ENCODE measurements at regions not wholly inside any gene's neighbourhood (a gene's known extent, or its start where the extent isn't known, plus 50 kb on each side); places are given as distances from the start of the nearest gene placed in this dataset.

DNA sequence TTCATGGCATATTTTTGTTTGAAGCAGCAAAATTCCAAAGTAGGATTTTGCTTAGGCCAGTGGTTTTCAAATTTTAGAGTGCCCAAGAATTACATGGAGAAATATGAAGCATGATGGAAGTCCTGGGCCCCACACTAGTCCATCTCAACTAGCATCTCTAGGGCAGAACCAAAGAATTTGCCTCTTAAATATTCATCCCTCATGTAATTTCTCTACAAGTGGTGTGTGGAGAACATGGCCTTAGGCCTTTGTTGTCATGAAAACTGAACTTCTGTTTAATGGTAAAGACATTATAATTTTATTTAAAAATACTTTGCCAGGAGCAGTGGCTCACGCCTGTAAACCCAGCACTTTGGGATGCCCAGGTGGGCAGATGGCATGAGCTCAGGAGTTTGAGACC, 75.9 kb upstream of the CCNG1 start:
- no peak for ATAC-seq (replicated peaks in 1 of 2)
- DNase-seq: no peak
- Mint-ChIP-seq H3K4me3 (no peak overlapping the region), H3K36me3 (ENCODE audit: insufficient read depth in 2 of 2) (peaks cover 0 to 1% of the 10 kb centered on the region in 2 donors), H3K27me3 (ENCODE audit: low read depth) (peaks cover 9% of the 10 kb centered on the region), H3K4me1 (ENCODE audit: low read depth) (no peaks in the 10 kb centered on the region), H3K27ac (no peak overlapping the region), H3K9me3 (no peaks in the 10 kb centered on the region)

DNA sequence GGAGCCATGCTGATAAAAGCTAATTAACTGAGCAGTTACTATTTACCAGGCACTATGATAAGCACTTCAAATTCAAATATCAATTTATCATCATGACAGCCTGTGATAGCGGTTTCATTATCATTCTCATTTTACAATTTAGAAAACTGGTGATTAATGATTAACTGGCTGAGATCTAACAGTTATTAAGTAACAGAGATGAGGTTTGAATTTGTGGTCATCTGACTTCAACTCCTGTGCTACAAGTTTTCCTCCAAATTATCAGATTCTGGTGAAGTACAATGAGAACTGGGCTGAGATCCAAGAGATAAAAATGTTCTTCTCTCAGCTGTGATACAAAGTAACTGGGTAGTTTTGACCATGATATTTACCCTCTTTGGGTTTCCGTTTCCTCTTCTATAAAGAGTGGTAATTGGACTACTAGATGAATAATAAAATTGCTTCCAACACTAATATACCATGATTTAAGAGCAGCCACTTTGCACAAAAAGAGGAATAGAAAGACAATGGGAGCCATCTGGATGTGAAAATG, 74.5 kb upstream of the CCNG1 start:
- no peak for DNase-seq
- Mint-ChIP-seq H3K36me3 (ENCODE audit: insufficient read depth in 2 of 2) (peaks cover 0 to 1% of the 10 kb centered on the region in 2 donors), H3K4me1 (ENCODE audit: low read depth) (no peaks in the 10 kb centered on the region), H3K27ac (no peak overlapping the region), H3K9me3 (no peaks in the 10 kb centered on the region), H3K27me3 (ENCODE audit: low read depth) (peaks cover 15% of the 10 kb centered on the region), H3K4me3 (no peak overlapping the region)
- ATAC-seq (replicated peaks in 1 of 2): no peak

DNA sequence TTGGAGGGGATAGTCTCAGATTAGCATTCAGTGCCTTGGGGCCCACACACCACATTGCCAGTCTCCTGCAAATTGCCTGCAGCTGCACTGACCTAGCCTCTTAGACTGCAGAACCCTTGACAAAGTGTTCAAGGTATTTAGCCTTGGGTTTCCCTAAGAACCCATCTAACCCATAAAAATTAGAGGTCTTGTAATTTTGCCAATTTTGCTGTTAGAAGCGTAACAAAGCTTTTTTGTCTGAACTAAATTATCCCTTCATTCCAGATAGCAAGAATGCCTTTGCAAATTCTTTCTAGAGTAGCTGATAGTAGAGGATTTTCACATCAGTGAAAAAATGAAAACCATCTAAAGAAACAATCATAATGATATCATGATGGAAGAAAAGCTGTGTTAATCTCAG, 74.0 kb upstream of the CCNG1 start:
- H3K27ac Mint-ChIP-seq: no peak overlapping the region
- H3K36me3 Mint-ChIP-seq (ENCODE audit: insufficient read depth in 2 of 2): peaks cover 0 to 1% of the 10 kb centered on the region in 2 donors
- H3K9me3 Mint-ChIP-seq: no peaks in the 10 kb centered on the region
- no peak for DNase-seq
- no peak overlapping the region for H3K4me3 Mint-ChIP-seq
- no peak for ATAC-seq (replicated peaks in 1 of 2)
- H3K4me1 Mint-ChIP-seq (ENCODE audit: low read depth): no peaks in the 10 kb centered on the region
- peaks cover 15% of the 10 kb centered on the region for H3K27me3 Mint-ChIP-seq (ENCODE audit: low read depth)

DNA sequence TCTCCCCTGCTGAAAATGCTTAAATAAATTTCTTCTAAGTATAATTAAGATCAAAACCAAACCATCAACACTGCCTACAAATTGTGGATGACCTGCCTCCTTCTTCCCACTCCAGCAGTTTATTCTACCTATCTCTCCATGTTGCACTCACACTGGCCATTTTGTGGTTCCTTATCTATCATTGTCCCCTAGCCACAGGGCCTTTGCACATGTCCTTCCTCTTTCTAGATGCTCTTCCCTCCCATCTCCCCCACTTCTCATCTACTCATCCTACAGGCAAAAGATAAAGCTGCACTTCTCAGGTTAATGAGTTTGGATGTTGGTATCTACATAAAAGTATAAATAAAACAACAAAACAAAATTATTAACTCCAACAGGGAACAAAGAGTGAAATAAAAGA, 70.6 kb upstream of the CCNG1 start:
- Mint-ChIP-seq H3K27ac (no peak overlapping the region), H3K27me3 (ENCODE audit: low read depth) (peaks cover 15% of the 10 kb centered on the region), H3K4me3 (no peak overlapping the region), H3K4me1 (ENCODE audit: low read depth) (no peaks in the 10 kb centered on the region), H3K36me3 (ENCODE audit: insufficient read depth in 2 of 2) (peaks cover 0 to 1% of the 10 kb centered on the region in 2 donors), H3K9me3 (no peaks in the 10 kb centered on the region)
- ATAC-seq (replicated peaks in 1 of 2): no peak
- DNase-seq: no peak

DNA sequence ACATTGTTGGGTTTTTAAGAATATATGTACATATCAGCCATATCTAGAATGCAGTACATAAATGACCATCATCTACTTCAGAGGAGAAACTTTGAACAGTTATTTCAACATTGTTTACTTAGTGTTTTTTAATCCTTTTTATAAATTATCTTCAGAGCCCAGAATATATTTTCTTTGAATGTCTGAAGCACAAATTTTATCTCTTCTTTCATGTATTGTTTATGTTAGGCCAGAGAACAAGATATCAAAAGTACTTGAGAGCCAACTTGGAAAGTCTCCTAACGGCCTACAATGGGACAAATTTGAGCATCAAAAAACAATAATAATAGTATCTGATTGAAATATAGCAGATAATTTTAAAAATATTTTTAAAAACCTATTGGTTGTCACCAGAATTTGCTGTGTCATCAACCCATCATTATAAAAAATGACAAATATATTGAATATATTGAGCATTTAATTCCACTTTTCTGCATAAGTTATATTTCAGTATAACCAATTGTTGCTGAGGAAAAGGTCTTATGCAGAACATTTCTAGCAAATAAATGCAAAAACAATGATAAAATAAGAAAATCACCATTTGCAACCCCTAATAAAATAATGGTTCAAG, 67.5 kb upstream of the CCNG1 start:
- H3K27ac Mint-ChIP-seq: no peak overlapping the region

DNA sequence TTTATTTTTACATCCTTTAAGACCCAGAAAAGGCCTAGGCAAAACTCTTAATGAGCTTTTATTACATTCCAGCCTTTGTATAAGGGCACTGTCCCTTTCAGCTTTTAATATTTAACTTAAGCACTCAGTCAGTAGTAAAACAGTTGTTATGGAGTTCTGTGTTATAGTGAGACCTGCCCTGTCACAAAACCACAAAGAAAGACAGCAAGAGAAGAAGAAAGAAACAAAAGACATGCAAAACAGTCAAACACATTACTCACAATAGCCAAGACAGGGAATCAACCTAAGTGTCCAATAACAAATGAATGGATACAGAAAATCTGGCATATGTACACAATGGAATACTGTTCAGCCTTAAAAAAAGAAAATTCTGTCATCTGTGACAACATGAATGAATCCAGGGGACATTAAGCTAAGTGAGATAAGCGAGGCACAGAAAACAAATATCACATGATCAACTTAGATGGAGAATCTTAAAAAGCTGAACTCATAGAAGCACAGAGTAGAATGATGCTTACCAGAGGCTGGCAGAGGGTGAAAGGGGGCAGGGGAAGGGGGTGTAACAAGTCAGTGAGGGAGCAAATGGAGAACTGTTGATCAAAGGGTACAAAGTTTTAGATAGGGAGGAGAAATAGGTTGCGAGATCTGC, 63.8 kb upstream of the CCNG1 start:
- H3K27me3 Mint-ChIP-seq (ENCODE audit: low read depth): no peaks in the 10 kb centered on the region
- no peaks in the 10 kb centered on the region for H3K36me3 Mint-ChIP-seq (ENCODE audit: insufficient read depth in 2 of 2)
- H3K9me3 Mint-ChIP-seq: peaks cover 0 to 3% of the 10 kb centered on the region in 2 donors
- H3K27ac Mint-ChIP-seq: no peak overlapping the region
- ATAC-seq (replicated peaks in 1 of 2) (no peak), DNase-seq (no peak)
- H3K4me3 Mint-ChIP-seq: no peak overlapping the region
- no peaks in the 10 kb centered on the region for H3K4me1 Mint-ChIP-seq (ENCODE audit: low read depth)

More for the DNA sequence above, 67.5 kb upstream of the CCNG1 start:
- Mint-ChIP-seq H3K9me3 (no peaks in the 10 kb centered on the region), H3K4me1 (ENCODE audit: low read depth) (no peaks in the 10 kb centered on the region), H3K27me3 (ENCODE audit: low read depth) (peaks cover 6% of the 10 kb centered on the region), H3K4me3 (no peak overlapping the region), H3K36me3 (ENCODE audit: insufficient read depth in 2 of 2) (no peaks in the 10 kb centered on the region)
- DNase-seq (no peak), ATAC-seq (replicated peaks in 1 of 2) (no peak)

DNA sequence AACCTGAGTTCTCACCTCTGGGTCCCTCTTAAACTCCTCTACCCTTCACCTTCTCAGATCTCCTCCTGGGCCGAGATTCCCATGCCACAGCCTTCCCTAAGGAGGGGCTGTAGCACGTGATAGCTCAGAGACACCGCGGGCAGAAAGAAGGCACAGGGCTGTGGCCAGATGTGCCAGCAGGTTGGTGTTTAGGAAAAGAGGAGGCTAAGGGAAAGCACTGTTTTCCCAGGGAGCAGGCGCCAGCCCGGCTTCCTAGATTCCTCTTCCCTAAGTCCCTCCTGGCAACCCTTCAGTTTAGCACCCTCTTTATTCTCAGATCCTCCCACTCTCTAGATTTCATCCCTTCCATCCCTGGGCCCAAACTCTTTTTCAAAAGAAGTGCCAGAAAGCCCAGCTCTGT, 59.4 kb upstream of the CCNG1 start:
- Mint-ChIP-seq H3K27me3 (ENCODE audit: low read depth) (no peaks in the 10 kb centered on the region), H3K9me3 (peaks cover 0 to 3% of the 10 kb centered on the region in 2 donors), H3K27ac (no peak overlapping the region), H3K4me1 (ENCODE audit: low read depth) (no peaks in the 10 kb centered on the region), H3K36me3 (ENCODE audit: insufficient read depth in 2 of 2) (no peaks in the 10 kb centered on the region), H3K4me3 (no peak overlapping the region)
- DNase-seq: no peak
- ATAC-seq (replicated peaks in 1 of 2): no peak

DNA sequence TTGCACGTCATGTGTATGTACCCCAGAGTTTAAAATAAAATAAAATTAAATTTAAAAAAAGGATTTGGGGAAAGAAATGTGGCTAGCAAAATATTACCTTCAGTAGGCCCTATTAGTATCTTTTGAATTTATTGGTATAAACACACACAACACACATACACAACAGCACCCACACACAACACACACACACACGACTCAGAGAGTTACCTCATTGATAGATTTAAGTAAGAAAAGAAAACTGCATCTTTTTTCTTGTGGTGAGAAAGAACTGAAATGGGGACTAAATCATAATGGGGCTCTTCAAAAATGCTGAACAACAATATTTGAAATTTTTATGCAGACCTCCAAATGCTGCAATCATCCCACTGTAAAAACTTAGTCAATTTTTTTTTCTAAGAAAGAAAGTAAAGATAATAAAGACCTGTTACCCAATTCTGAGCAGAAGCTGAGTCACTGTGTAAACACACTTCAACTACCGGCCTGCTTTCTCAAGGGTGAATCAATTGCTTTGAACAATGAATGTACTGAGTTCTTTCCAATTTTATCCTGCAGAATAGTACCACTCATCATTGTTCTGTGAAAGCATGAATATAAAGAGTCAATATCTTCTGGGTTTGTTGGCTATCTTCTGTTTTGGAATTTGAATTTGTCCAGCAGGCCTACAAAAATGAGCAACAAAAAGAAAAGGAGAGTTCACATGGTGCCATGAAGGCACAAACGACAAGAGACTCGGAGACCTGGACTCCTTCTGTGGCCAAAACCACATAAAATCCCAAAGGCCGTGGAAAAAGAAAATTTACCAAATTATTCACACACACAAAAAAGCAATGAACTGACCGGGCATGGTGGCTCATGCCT, 57.9 kb upstream of the CCNG1 start:
- no peak for ATAC-seq (replicated peaks in 1 of 2)
- H3K4me1 Mint-ChIP-seq (ENCODE audit: low read depth): no peaks in the 10 kb centered on the region
- no peak overlapping the region for H3K27ac Mint-ChIP-seq

DNA sequence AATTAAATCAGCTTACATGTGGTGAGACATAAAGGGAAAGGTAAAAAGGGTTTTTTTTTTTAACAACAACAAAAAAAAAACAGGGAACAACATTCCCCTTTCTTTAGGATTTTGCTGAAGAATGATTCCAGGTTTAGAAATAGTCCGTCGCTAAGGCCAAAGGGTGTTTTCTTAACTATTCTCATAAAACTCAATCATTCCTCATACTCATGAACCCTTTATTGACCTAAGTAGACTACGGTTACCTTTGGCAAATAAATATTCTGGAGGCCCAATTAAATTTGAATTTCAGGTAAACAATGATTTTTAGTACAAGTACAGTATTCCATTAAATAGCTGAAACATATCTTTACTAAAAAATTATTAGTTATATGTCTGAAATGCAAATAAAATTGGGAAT, 55.6 kb upstream of the CCNG1 start:
- Mint-ChIP-seq H3K27me3 (ENCODE audit: low read depth) (no peaks in the 10 kb centered on the region), H3K9me3 (no peaks in the 10 kb centered on the region), H3K36me3 (ENCODE audit: insufficient read depth in 2 of 2) (no peaks in the 10 kb centered on the region), H3K27ac (no peak overlapping the region), H3K4me3 (no peak overlapping the region), H3K4me1 (ENCODE audit: low read depth) (no peaks in the 10 kb centered on the region)
- no peak for ATAC-seq (replicated peaks in 1 of 2)
- DNase-seq: no peak

More for the DNA sequence above, 57.9 kb upstream of the CCNG1 start:
- Mint-ChIP-seq H3K4me3 (no peak overlapping the region), H3K36me3 (ENCODE audit: insufficient read depth in 2 of 2) (no peaks in the 10 kb centered on the region), H3K9me3 (peaks cover 0 to 3% of the 10 kb centered on the region in 2 donors), H3K27me3 (ENCODE audit: low read depth) (no peaks in the 10 kb centered on the region)
- DNase-seq: no peak

DNA sequence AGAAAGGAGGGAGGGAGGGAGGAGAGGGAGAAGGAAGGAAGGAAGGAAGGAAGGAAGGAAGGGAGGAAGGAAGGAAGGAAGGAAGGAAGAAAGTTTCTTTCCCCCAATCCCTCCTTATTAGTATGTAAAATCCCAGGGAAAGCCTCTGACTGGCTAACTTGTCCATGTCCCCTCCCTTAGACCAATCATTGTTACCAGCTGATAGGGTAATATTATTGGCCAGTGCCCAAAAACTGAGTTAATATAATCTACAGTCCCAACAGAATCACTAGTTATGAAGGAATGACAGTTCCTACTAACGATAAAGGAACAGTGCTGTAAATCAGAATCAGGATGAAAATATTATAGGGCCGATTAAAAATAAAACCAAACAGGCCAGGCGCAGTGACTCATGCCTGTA, 53.6 kb upstream of the CCNG1 start:
- H3K4me3 Mint-ChIP-seq: no peak overlapping the region
- ATAC-seq (replicated peaks in 1 of 2): no peak

DNA sequence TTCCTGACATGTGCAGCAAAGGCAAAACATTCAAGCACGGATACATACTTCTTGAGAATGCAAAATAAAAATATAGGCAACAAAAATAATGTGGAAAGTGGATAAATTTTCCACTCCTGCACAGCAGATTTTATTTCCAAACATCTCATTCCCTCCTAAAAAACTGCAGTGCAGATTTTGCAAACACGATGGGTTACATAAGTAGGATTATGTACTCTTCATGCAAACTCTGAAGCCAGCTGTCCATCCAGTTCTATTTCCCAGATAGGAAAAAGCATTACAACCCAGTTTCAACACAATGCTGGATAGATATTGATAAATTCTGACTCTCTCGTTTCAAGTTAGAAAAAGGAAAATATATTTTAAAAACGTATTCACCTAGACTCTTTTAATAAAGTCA, 52.7 kb upstream of the CCNG1 start:
- peaks cover 8% of the 10 kb centered on the region for H3K27me3 Mint-ChIP-seq (ENCODE audit: low read depth)
- no peak overlapping the region for H3K4me3 Mint-ChIP-seq
- H3K9me3 Mint-ChIP-seq: no peaks in the 10 kb centered on the region
- H3K4me1 Mint-ChIP-seq (ENCODE audit: low read depth): no peaks in the 10 kb centered on the region
- ATAC-seq (replicated peaks in 1 of 2): no peak
- no peaks in the 10 kb centered on the region for H3K36me3 Mint-ChIP-seq (ENCODE audit: insufficient read depth in 2 of 2)
- DNase-seq: no peak
- no peak overlapping the region for H3K27ac Mint-ChIP-seq

More for the DNA sequence above, 53.6 kb upstream of the CCNG1 start:
- Mint-ChIP-seq H3K27ac (no peak overlapping the region), H3K27me3 (ENCODE audit: low read depth) (peaks cover 8% of the 10 kb centered on the region), H3K4me1 (ENCODE audit: low read depth) (no peaks in the 10 kb centered on the region), H3K36me3 (ENCODE audit: insufficient read depth in 2 of 2) (no peaks in the 10 kb centered on the region), H3K9me3 (no peaks in the 10 kb centered on the region)
- no peak for DNase-seq

DNA sequence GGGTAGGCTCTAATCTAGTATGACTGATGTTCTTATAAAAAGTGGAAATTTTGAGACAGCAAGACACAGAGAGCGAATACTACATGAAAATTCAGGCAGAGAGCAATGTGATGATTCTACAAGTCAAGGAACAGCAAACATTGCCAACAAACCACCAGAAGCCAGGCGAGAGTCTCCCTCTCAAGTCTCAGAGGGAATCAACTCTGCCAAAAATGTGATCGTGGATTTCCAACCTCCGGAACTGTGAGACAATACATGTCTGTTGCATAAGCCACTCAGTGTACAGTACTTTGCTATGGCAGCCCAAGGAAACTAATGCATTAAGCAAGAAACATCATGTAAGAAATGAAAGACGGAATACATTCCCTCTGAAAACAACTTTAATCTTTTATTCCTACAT, 52.1 kb upstream of the CCNG1 start:
- ATAC-seq (replicated peaks in 1 of 2): no peak
- H3K4me1 Mint-ChIP-seq (ENCODE audit: low read depth): no peaks in the 10 kb centered on the region
- DNase-seq: no peak
- no peak overlapping the region for H3K27ac Mint-ChIP-seq
- no peaks in the 10 kb centered on the region for H3K9me3 Mint-ChIP-seq
- peaks cover 10% of the 10 kb centered on the region for H3K27me3 Mint-ChIP-seq (ENCODE audit: low read depth)
- no peak overlapping the region for H3K4me3 Mint-ChIP-seq
- peaks cover 0 to under 1% of the 10 kb centered on the region in 2 donors for H3K36me3 Mint-ChIP-seq (ENCODE audit: insufficient read depth in 2 of 2)

DNA sequence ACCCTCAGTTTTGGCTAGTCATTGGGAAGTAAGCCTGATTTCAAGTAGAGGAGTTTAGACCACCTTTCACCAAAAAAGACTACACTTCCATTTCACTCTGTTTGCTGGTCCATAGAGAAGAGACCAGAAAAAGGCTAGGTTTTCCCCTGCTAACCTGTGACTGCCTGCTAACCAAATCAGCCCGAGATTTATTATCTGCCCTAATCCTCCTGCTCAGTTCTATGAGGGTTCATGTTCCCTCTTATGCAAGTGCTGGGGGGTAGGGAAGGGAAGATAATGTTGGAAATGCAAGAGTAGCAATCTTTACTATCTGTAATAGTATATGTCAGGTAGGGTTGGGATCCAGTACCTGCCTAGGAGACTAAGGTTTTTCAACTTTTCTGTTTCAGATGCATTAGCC, 51.6 kb upstream of the CCNG1 start:
- no peak for ATAC-seq (replicated peaks in 1 of 2)
- peaks cover 0 to 3% of the 10 kb centered on the region in 2 donors for H3K36me3 Mint-ChIP-seq (ENCODE audit: insufficient read depth in 2 of 2)
- peaks cover 15% of the 10 kb centered on the region for H3K27me3 Mint-ChIP-seq (ENCODE audit: low read depth)
- no peaks in the 10 kb centered on the region for H3K4me1 Mint-ChIP-seq (ENCODE audit: low read depth)
- DNase-seq: no peak
- H3K4me3 Mint-ChIP-seq: no peak overlapping the region
- no peaks in the 10 kb centered on the region for H3K9me3 Mint-ChIP-seq
- no peak overlapping the region for H3K27ac Mint-ChIP-seq

Measured in activated T-cell treated with anti-CD3 and anti-CD28 coated beads, Interleukin-2, amount 50 U/mL, for 72 hours (primary cell).